Spleen (tissue), 7 donors: ENCODE measurements at regions not wholly inside any gene's neighbourhood (a gene's known extent, or its start where the extent isn't known, plus 50 kb on each side); places are given as distances from the start of the nearest gene placed in this dataset.

Source experiments
- CTCF ChIP-seq, 11 experiments: fragments of 200-600 bp in 7 of 11; fragments of 450-650 bp in 4 of 11; sonication (generic) in 4 of 11; IDR thresholded peaks in 8 of 11; conservative IDR thresholded peaks in 3 of 11; 1 replicate in 7 of 11; 2 replicates in 4 of 11; pipeline versions ENCODE4 v1.4.0 to v1.8.0; 2016 to 2021; ENCODE audit warnings: antibody characterized with exemption in 11 of 11, inconsistent platforms in 4 of 11, mild to moderate bottlenecking in 1 of 11
- POLR2A ChIP-seq, 3 donors: fragments of 450-650 bp; IDR thresholded peaks; one replicate each; pipeline ENCODE4 v1.5.1; 2017; ENCODE audit warnings: antibody characterized with exemption in 3 of 3, mild to moderate bottlenecking in 1 of 3
- POLR2AphosphoS5 ChIP-seq, 3 donors: sonication (generic); formaldehyde crosslinking; IDR thresholded peaks; one replicate each; pipeline ENCODE4 v1.5.1; 2017; ENCODE audit warnings: antibody characterized with exemption in 3 of 3
- donor health status: DM: no; HTN: no; CAD: no; lungs with moderate emphysema.
- donor health status: DM: no; HTN: no; CAD: no.
- donor health status: DM: no; HTN: no; CAD: no.

GRCh38 chr10:129106314-129106713, 360.7 kb upstream of the MGMT start:
- TF ChIP-seq POLR2AphosphoS5 (IDR thresholded peaks at IDR 0.05) (no peak), CTCF (IDR thresholded peaks at IDR 0.05 in 8 of 11, conservative IDR thresholded peaks at IDR 0.05 in 3 of 11) (no peak), POLR2A (IDR thresholded peaks at IDR 0.05) (no peak)
